Liver (tissue), 8 donors: ENCODE measurements at regions not wholly inside any gene's neighbourhood (a gene's known extent, or its start where the extent isn't known, plus 50 kb on each side); places are given as distances from the start of the nearest gene placed in this dataset.
A peak's percentile ranks its signal among the peaks of the same experiment; 100 is the strongest.

Source experiments
- DNase-seq: peaks from one replicate; pipeline ENCODE4 v3.0.0-alpha.2; 2017; ENCODE audit warnings: low spot score
- H3K27ac ChIP-seq, 2 donors: one replicate each; pipeline ENCODE4 v1.7.0; 2013; ENCODE audit warnings: inconsistent platforms in 2 of 2, low read length in 2 of 2, control low read depth in 1 of 2, low read depth in 1 of 2, mild to moderate bottlenecking in 1 of 2
- H3K27me3 ChIP-seq, 4 donors: one replicate each; pipeline versions ENCODE4 v1.6.1 to v1.7.0; 2013; ENCODE audit warnings: low read length in 3 of 4, inconsistent platforms in 1 of 4, mild to moderate bottlenecking in 1 of 4, moderate library complexity in 1 of 4; ENCODE audit not compliant: control insufficient read depth in 4 of 4, insufficient read depth in 4 of 4
- H3K36me3 ChIP-seq, 4 donors: one replicate each; pipeline versions ENCODE4 v1.6.1 to v1.7.0; 2013; ENCODE audit warnings: low read length in 3 of 4, mild to moderate bottlenecking in 3 of 4, low read depth in 1 of 4, moderate library complexity in 1 of 4; ENCODE audit not compliant: control insufficient read depth in 4 of 4, insufficient read depth in 3 of 4
- H3K4me1 ChIP-seq, 4 donors: one replicate each; pipeline versions ENCODE4 v1.6.1 to v1.7.0; 2013; ENCODE audit warnings: low read length in 3 of 4, mild to moderate bottlenecking in 3 of 4, moderate library complexity in 1 of 4; ENCODE audit not compliant: control insufficient read depth in 4 of 4, insufficient read depth in 4 of 4
- H3K4me3 ChIP-seq, 3 donors: one replicate each; pipeline versions ENCODE4 v1.6.1 to v1.7.0; 2013; ENCODE audit warnings: low read length in 3 of 3, control low read depth in 1 of 3, low read depth in 1 of 3, mild to moderate bottlenecking in 1 of 3
- H3K9ac ChIP-seq, 2 donors: one replicate each; pipeline ENCODE4 v1.7.0; 2013; ENCODE audit warnings: low read length in 2 of 2, mild to moderate bottlenecking in 2 of 2, moderate library complexity in 2 of 2, control low read depth in 1 of 2, low read depth in 1 of 2
- H3K9me3 ChIP-seq, 4 donors: one replicate each; pipeline versions ENCODE4 v1.6.1 to v1.7.0; 2013; ENCODE audit warnings: low read length in 3 of 4; ENCODE audit not compliant: control insufficient read depth in 4 of 4
- CTCF ChIP-seq: fragments of 150-350 bp; IDR thresholded peaks from 2 replicates; pipeline ENCODE4 v1.5.1; 2017; ENCODE audit warnings: improper control_type of control experiment, low read depth, low read length; ENCODE audit not compliant: missing input control
- EGR1 ChIP-seq, 2 donors: IDR thresholded peaks; 2 replicates each; pipeline ENCODE4 v1.6.1; 2016 to 2018; ENCODE audit warnings: antibody characterized with exemption in 2 of 2, low read depth in 2 of 2
- FOXA1 ChIP-seq: IDR thresholded peaks from 2 replicates; pipeline ENCODE4 v1.6.1; 2016; ENCODE audit warnings: antibody characterized with exemption
- FOXA2 ChIP-seq: IDR thresholded peaks from 2 replicates; pipeline ENCODE4 v1.6.1; 2016; ENCODE audit warnings: antibody characterized with exemption
- GABPA ChIP-seq, 2 donors: IDR thresholded peaks in 1 of 2; conservative IDR thresholded peaks in 1 of 2; 2 replicates each; pipeline ENCODE4 v1.6.1; 2016; ENCODE audit warnings: antibody characterized with exemption in 2 of 2, mild to moderate bottlenecking in 1 of 2, moderate library complexity in 1 of 2
- HNF4A ChIP-seq, 2 donors: conservative IDR thresholded peaks; 2 replicates each; pipeline ENCODE4 v1.6.1; 2016; ENCODE audit warnings: antibody characterized with exemption in 2 of 2, mild to moderate bottlenecking in 2 of 2
- HNF4G ChIP-seq: IDR thresholded peaks from 2 replicates; pipeline ENCODE4 v1.6.1; 2016; ENCODE audit warnings: antibody characterized with exemption
- JUND ChIP-seq, 2 donors: IDR thresholded peaks; 2 replicates each; pipeline ENCODE4 v1.6.1; 2016; ENCODE audit warnings: antibody characterized with exemption in 2 of 2
- MAX ChIP-seq: IDR thresholded peaks from 2 replicates; pipeline ENCODE4 v1.6.1; 2016; ENCODE audit warnings: antibody characterized with exemption
- NR2F2 ChIP-seq: IDR thresholded peaks from 2 replicates; pipeline ENCODE4 v1.6.1; 2016; ENCODE audit warnings: antibody characterized with exemption
- RAD21 ChIP-seq, 2 donors: IDR thresholded peaks; 2 replicates each; pipeline ENCODE4 v1.6.1; 2016; ENCODE audit warnings: antibody characterized with exemption in 2 of 2, mild to moderate bottlenecking in 2 of 2
- REST ChIP-seq: IDR thresholded peaks from 2 replicates; pipeline ENCODE4 v1.6.1; 2016; ENCODE audit warnings: antibody characterized with exemption, mild to moderate bottlenecking
- RXRA ChIP-seq, 2 donors: IDR thresholded peaks; 2 replicates each; pipeline ENCODE4 v1.6.1; 2017 to 2018; ENCODE audit warnings: antibody characterized with exemption in 2 of 2, mild to moderate bottlenecking in 1 of 2
- SP1 ChIP-seq: IDR thresholded peaks from 2 replicates; pipeline ENCODE4 v1.6.1; 2018; ENCODE audit warnings: antibody characterized with exemption, mild to moderate bottlenecking
- TAF1 ChIP-seq: conservative IDR thresholded peaks from 2 replicates; pipeline ENCODE4 v1.6.1; 2016; ENCODE audit warnings: antibody characterized with exemption, mild to moderate bottlenecking
- YY1 ChIP-seq: IDR thresholded peaks from 2 replicates; pipeline ENCODE4 v1.6.1; 2016; ENCODE audit warnings: antibody characterized with exemption, mild to moderate bottlenecking
- ZBTB33 ChIP-seq: IDR thresholded peaks from 2 replicates; pipeline ENCODE4 v1.6.1; 2016; ENCODE audit warnings: antibody characterized with exemption
- WGBS: extraction: QIAGEN DNeasy Blood & Tissue Kit; methylation state at CpG from one replicate; pipeline ENCODE4 v1.1.7; 2013; 5-methylcytosine and 5-hydroxymethylcytosine counted together
- donor health status: healthy.
- donor health status: healthy.
- donor health status: healthy.
- donor health status: healthy.
- donor health status: healthy.

GRCh38 chr4:107520368-107520767 lies 199.7 kb downstream of the PAPSS1 start:
- WGBS: 84% methylated on average over 7 of the region's 7 CpGs
- no peaks in the 10 kb centered on the region for H3K36me3 ChIP-seq
- no peak overlapping the region for H3K27ac ChIP-seq
- H3K4me3 ChIP-seq: no peak overlapping the region
- no peaks in the 10 kb centered on the region for H3K27me3 ChIP-seq
- H3K9ac ChIP-seq: no peak overlapping the region
- H3K9me3 ChIP-seq: peaks cover 0 to under 1% (median 0%) of the 10 kb centered on the region in 4 donors
- no peak for TF ChIP-seq YY1
- TF ChIP-seq RXRA (IDR thresholded peaks at IDR 0.05): no peak
- TF ChIP-seq TAF1: no peak
- TF ChIP-seq CTCF: no peak
- no peak for TF ChIP-seq RAD21 (IDR thresholded peaks at IDR 0.05)
- TF ChIP-seq FOXA2: no peak
- no peak for TF ChIP-seq REST
- no peak for TF ChIP-seq NR2F2
- no peak for TF ChIP-seq EGR1 (IDR thresholded peaks at IDR 0.05; ENCODE audit: low read depth in 2 of 2)
- no peak for TF ChIP-seq JUND (IDR thresholded peaks at IDR 0.05)
- TF ChIP-seq HNF4G: no peak
- TF ChIP-seq ZBTB33: no peak
- no peak for TF ChIP-seq FOXA1
- TF ChIP-seq HNF4A (conservative IDR thresholded peaks at IDR 0.05): no peak
- no peak for TF ChIP-seq SP1
- TF ChIP-seq GABPA (IDR thresholded peaks at IDR 0.05 in 1 of 2, conservative IDR thresholded peaks at IDR 0.05 in 1 of 2): no peak
- DNase-seq: no peak
- no peaks in the 10 kb centered on the region for H3K4me1 ChIP-seq

GRCh38 chr4:107519053-107519452 lies 201.0 kb downstream of the PAPSS1 start:
- no peak overlapping the region for H3K9ac ChIP-seq
- H3K4me3 ChIP-seq: no peak overlapping the region
- 32% methylated on average over 1 of the region's 1 CpG for WGBS
- no peaks in the 10 kb centered on the region for H3K4me1 ChIP-seq
- H3K27me3 ChIP-seq: no peaks in the 10 kb centered on the region
- no peak for DNase-seq
- H3K36me3 ChIP-seq: no peaks in the 10 kb centered on the region
- TF ChIP-seq RAD21 (IDR thresholded peaks at IDR 0.05) (peak; percentile 50 to 64), CTCF (no peak), MAX (no peak), ZBTB33 (no peak), REST (no peak)
- peaks cover 0 to 2% (median 0%) of the 10 kb centered on the region in 4 donors for H3K9me3 ChIP-seq
- H3K27ac ChIP-seq: no peak overlapping the region
